ENCODE measurements at regions not wholly inside any gene's neighbourhood (a gene's known extent, or its start where the extent isn't known, plus 50 kb on each side); places are given as distances from the start of the nearest gene placed in this dataset.

DNA sequence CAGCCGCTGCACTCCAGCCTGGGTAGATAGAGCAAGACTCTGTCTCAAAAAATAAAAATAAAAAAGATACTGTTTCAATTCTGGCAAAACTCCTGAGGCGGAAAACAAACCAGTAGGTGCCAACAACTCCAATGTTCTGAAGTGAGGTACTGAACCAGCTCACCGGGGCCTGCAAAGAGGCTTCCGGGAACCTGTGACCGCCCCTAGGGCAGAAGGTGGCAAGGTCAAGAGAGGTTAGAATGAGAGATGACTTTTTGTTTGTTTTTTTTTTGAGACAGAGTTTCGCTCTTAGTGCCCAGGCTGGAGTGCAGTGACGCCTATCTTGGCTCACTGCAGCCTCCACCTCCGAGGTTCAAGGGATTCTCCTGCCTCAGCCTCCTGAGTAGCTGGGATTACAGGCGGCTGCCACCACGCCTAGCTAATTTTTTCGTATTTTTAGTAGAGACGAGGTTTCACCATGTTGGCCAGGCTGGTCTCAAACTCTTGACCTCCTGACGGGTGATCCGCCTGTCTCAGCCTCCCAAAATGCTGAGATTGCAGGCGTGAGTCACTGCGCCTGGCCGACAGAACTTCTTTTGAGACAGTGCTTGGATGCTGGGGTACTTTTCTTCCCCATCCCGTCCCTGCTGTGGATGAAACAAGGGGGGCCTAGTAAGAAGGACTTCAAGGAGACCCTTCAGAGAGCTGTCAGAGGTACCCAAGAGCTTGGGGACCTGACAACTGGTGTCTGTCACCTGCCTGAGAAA lies 91.9 kb upstream of the SLC25A33 start:
- H3K27ac ChIP-seq (ENCODE audit: control insufficient read depth, insufficient read depth): no peak overlapping the region
- in situ Hi-C loops (cut with MboI): no loop called here
- CTCF ChIA-PET: interaction anchor here (1.2 to 2.7 kb wide), 3 partner anchors 8 to 158 kb away, joined by 3 to 13 read pairs (median 4); no protein-coding TSS in a partner anchor

More for the DNA sequence above, 91.9 kb upstream of the SLC25A33 start:
- BruUV-seq (replicated peaks): no TSS peak
- H3K4me1 ChIP-seq (ENCODE audit: control insufficient read depth, insufficient read depth, low read length): 0 out of 2 replicates have a peak, but pooled peaks cover 3% of the 10 kb centered on the region
- 40% methylated on average over 18 of the region's 18 CpGs for WGBS (ENCODE audit: insufficient coverage, insufficient replicate concordance, low lambda C conversion rate, missing lambda C conversion rate)
- DNase-seq (ENCODE audit: low read depth, low spot score) (no peak), ATAC-seq (no peak), FAIRE-seq (no peak)
- ChIA-PET SMC1A (ENCODE audit: uncharacterized antibody, unreplicated experiment) (interaction anchor here (0.5 kb wide), 1 partner anchor 489 kb away, joined by 4 read pairs; no protein-coding TSS in a partner anchor), RAD21 (ENCODE audit: unreplicated experiment) (interaction anchor here (0.6 to 1.5 kb wide), 2 partner anchors 34 to 157 kb away, joined by 3 read pairs; no protein-coding TSS in a partner anchor), POLR2A (no interaction called here)
- TF ChIP-seq, protein P1, sequence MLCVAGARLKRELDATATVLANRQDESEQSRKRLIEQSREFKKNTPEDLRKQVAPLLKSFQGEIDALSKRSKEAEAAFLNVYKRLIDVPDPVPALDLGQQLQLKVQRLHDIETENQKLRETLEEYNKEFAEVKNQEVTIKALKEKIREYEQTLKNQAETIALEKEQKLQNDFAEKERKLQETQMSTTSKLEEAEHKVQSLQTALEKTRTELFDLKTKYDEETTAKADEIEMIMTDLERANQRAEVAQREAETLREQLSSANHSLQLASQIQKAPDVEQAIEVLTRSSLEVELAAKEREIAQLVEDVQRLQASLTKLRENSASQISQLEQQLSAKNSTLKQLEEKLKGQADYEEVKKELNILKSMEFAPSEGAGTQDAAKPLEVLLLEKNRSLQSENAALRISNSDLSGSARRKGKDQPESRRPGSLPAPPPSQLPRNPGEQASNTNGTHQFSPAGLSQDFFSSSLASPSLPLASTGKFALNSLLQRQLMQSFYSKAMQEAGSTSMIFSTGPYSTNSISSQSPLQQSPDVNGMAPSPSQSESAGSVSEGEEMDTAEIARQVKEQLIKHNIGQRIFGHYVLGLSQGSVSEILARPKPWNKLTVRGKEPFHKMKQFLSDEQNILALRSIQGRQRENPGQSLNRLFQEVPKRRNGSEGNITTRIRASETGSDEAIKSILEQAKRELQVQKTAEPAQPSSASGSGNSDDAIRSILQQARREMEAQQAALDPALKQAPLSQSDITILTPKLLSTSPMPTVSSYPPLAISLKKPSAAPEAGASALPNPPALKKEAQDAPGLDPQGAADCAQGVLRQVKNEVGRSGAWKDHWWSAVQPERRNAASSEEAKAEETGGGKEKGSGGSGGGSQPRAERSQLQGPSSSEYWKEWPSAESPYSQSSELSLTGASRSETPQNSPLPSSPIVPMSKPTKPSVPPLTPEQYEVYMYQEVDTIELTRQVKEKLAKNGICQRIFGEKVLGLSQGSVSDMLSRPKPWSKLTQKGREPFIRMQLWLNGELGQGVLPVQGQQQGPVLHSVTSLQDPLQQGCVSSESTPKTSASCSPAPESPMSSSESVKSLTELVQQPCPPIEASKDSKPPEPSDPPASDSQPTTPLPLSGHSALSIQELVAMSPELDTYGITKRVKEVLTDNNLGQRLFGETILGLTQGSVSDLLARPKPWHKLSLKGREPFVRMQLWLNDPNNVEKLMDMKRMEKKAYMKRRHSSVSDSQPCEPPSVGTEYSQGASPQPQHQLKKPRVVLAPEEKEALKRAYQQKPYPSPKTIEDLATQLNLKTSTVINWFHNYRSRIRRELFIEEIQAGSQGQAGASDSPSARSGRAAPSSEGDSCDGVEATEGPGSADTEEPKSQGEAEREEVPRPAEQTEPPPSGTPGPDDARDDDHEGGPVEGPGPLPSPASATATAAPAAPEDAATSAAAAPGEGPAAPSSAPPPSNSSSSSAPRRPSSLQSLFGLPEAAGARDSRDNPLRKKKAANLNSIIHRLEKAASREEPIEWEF (IDR thresholded peaks at IDR 0.05; ENCODE audit: insufficient replicate concordance, low read depth, low read length): no peak
- intact Hi-C loops (cut with micrococcal nuclease; ENCODE audit: unreplicated experiment): no loop called here
- no peak overlapping the region for H3K9ac ChIP-seq (ENCODE audit: control insufficient read depth, insufficient read depth, low read length)
- no peaks in the 10 kb centered on the region for H4K20me1 ChIP-seq (ENCODE audit: control insufficient read depth, insufficient read depth)
- no peak overlapping the region for H3K4me2 ChIP-seq (ENCODE audit: control insufficient read depth, insufficient read depth)
- no peak overlapping the region for H2AFZ ChIP-seq (ENCODE audit: control insufficient read depth, low read depth, low read length)
- no peaks in the 10 kb centered on the region for H3K27me3 ChIP-seq (replicated peaks in 1 of 2; ENCODE audit: control insufficient read depth in 2 of 2, insufficient read depth in 2 of 2, low read length in 1 of 2)
- no peak overlapping the region for H3K4me3 ChIP-seq
- H3K36me3 ChIP-seq (ENCODE audit: control insufficient read depth in 2 of 2, insufficient read depth in 2 of 2, low read length in 1 of 2): no peaks in the 10 kb centered on the region
- H3K79me2 ChIP-seq (ENCODE audit: control insufficient read depth, insufficient read depth, low read length): no peaks in the 10 kb centered on the region
- H3K9me3 ChIP-seq (replicated peaks; ENCODE audit: control insufficient read depth, insufficient read depth, low read length): no peaks in the 10 kb centered on the region
